SU-DHL-6 (cell line): ENCODE measurements at regions not wholly inside any gene's neighbourhood (a gene's known extent, or its start where the extent isn't known, plus 50 kb on each side); places are given as distances from the start of the nearest gene placed in this dataset.

ENCODE experiments used
- H2AFZ ChIP-seq: fragments of 200-600 bp; sonication (generic); 2 replicates; pipeline ENCODE4 v1.6.1; 2014; ENCODE audit warnings: low read depth, mild to moderate bottlenecking, moderate library complexity, mixed read lengths, antibody characterized with exemption, low read length; ENCODE audit not compliant: severe bottlenecking
- H3F3A ChIP-seq: fragments of 200-600 bp; shearing (Covaris generic); 2 replicates; pipeline ENCODE4 v1.6.0; 2016; ENCODE audit warnings: antibody characterized with exemption, mild to moderate bottlenecking; ENCODE audit not compliant: insufficient read depth
- H3K27ac ChIP-seq: fragments of 200-600 bp; sonication (generic); 2 replicates; pipeline ENCODE4 v1.5.1; 2016; ENCODE audit warnings: low read depth, mild to moderate bottlenecking, low read length, moderate library complexity, mixed read lengths
- H3K27me3 ChIP-seq: fragments of 200-600 bp; sonication (generic), shearing (Covaris generic); 2 replicates; pipeline ENCODE4 v1.6.0; 2014; ENCODE audit warnings: mild to moderate bottlenecking, low read length
- H3K36me3 ChIP-seq: fragments of 200-600 bp; sonication (generic); 2 replicates; pipeline ENCODE4 v1.6.1; 2014; ENCODE audit warnings: mild to moderate bottlenecking, low read length, mixed read lengths
- H3K4me2 ChIP-seq: fragments of 300-600, 200-600 bp; shearing (Covaris generic), sonication (generic); 2 replicates; pipeline ENCODE4 v1.6.0; 2014; ENCODE audit warnings: low read length, low read depth, mild to moderate bottlenecking; ENCODE audit not compliant: poor library complexity, severe bottlenecking
- H3K4me3 ChIP-seq: fragments of 200-600 bp; sonication (generic); 2 replicates; pipeline ENCODE4 v1.5.1; 2014; ENCODE audit warnings: antibody characterized with exemption, low read length, mild to moderate bottlenecking, mixed read lengths; ENCODE audit not compliant: insufficient read depth, poor library complexity, severe bottlenecking
- H3K79me2 ChIP-seq: fragments of 200-600 bp; sonication (generic); 2 replicates; pipeline ENCODE4 v1.6.1; 2014; ENCODE audit warnings: mild to moderate bottlenecking, low read length, moderate library complexity; ENCODE audit not compliant: insufficient read depth
- H3K9ac ChIP-seq: fragments of 200-600 bp; sonication (generic); 2 replicates; pipeline ENCODE4 v1.7.0; 2014; ENCODE audit warnings: mild to moderate bottlenecking, low read length
- H3K9me2 ChIP-seq: fragments of 200-600 bp; sonication (generic); replicated peaks from 2 replicates; pipeline ENCODE4 v1.6.1; 2014; ENCODE audit warnings: low read length; ENCODE audit not compliant: insufficient read depth
- H3K9me3 ChIP-seq: fragments of 200-600 bp; sonication (generic); 2 replicates; pipeline ENCODE4 v1.6.1; 2014; ENCODE audit warnings: low read length, mixed read lengths; ENCODE audit not compliant: insufficient read depth
- H4K20me1 ChIP-seq: fragments of 200-600 bp; sonication (generic); 2 replicates; pipeline ENCODE4 v1.6.1; 2014; ENCODE audit warnings: low read depth, mild to moderate bottlenecking, antibody characterized with exemption, low read length, moderate library complexity, mixed read lengths
- CTCF ChIP-seq: fragments of 200-600 bp; sonication (generic); IDR thresholded peaks from one replicate; pipeline ENCODE4 v1.5.1; 2017; ENCODE audit warnings: antibody characterized with exemption, mild to moderate bottlenecking, low read length, moderate library complexity; ENCODE audit not compliant: insufficient read depth, poor library complexity, severe bottlenecking
- EZH2phosphoT487 ChIP-seq: fragments of 200-600 bp; sonication (generic), shearing (Covaris generic); conservative IDR thresholded peaks from 2 replicates; pipeline ENCODE4 v1.6.1; 2018; ENCODE audit warnings: mild to moderate bottlenecking, antibody characterized with exemption, low read length, moderate library complexity, mixed read lengths

DNA sequence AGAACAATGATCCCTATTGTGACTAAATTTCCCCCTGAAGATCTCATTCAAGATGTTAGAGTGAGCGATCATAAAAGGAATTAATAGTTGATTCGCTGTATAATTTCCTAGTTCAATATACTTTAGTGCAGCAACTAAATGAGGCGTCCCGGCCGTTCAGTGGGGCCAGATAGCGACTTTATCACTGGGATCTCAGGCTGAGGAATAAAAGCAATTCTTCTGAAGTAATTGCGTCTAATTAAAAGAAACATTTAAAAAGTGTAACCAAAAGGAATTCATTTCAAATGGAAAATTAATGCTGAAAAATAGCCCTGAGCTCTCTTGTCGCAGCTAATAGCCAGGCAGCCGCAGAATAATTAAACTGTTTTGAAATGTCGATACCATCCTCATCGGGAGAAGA is 82.2 kb upstream of the TOP1 start:
- Histone ChIP-seq H4K20me1 (no peaks in the 10 kb centered on the region), H3F3A (no peaks in the 10 kb centered on the region), H3K4me2 (no peak overlapping the region), H2AFZ (no peak overlapping the region), H3K27ac (no peak overlapping the region), H3K9me3 (no peaks in the 10 kb centered on the region), H3K9ac (no peak overlapping the region), H3K36me3 (no peaks in the 10 kb centered on the region), H3K9me2 (no peaks in the 10 kb centered on the region), H3K79me2 (no peaks in the 10 kb centered on the region), H3K4me3 (no peak overlapping the region), H3K27me3 (no peaks in the 10 kb centered on the region)
- TF ChIP-seq EZH2phosphoT487 (no peak), CTCF (no peak)

DNA sequence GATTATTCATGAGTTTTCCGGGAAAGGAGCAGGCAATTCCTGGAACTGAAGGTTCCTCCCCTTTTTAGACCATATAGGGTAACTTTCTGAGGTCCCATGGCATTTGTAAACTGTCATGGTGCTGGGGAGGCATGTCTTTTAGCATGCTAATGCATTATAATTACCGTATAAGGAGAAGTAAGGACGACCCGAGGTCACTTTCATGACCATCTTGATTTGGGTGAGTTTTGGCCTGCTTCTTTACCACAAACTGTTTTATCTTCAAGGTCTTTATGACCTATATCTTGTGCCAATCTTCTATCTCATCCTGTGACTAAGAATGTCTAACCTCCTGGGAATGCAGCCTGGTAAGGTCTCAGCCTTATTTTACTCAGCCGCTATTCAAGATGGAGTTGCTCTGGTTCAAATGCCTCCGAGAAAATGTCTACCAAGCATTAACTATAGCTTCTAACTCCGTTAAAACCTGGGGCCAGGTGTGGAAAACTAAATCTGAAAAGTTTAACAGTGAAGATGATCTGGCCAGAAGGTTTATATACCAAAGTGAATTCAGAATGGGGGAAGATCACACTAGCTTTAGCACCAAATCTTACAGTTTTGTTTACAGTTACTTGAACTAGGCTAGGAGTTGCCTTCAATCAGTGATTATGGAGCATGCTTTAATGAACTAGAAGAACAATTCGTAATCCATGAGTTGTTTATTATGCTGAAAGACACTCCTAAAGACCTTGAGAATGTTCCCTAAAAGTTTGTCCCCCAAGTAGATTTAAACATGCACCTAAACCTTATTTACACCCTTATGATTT is 80.0 kb upstream of the TOP1 start:
- no peak overlapping the region for H3K9ac ChIP-seq
- H3K36me3 ChIP-seq, result no peaks in the 10 kb centered on the region
- no peak overlapping the region for H2AFZ ChIP-seq
- no peaks in the 10 kb centered on the region for H3K27me3 ChIP-seq
- H3K9me2 ChIP-seq, result no peaks in the 10 kb centered on the region
- TF ChIP-seq EZH2phosphoT487, result no peak
- no peak for TF ChIP-seq CTCF
- no peak overlapping the region for H3K4me3 ChIP-seq
- no peaks in the 10 kb centered on the region for H3F3A ChIP-seq
- H3K79me2 ChIP-seq, result no peaks in the 10 kb centered on the region
- no peaks in the 10 kb centered on the region for H3K9me3 ChIP-seq
- no peaks in the 10 kb centered on the region for H4K20me1 ChIP-seq
- H3K4me2 ChIP-seq, result no peak overlapping the region
- H3K27ac ChIP-seq, result no peak overlapping the region

DNA sequence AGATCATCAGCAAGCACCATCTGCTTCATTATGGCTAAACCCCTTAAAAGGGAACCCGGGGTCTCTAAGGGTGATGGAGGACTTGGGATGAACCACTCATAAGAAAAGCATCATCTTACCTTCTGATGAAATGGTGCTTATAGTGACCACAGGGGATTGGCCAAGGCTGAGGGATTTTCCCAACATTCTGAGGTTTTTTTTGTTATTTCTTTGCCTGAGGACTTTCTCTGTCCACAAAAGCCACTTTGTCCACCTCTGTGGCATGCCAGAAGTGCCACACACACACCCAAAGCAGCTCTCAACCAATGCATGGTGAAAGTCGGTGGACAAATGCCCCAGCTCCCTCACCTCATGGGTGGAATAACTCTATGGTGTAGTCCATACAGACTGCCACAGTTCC is 79.3 kb upstream of the TOP1 start:
- Histone ChIP-seq H3K4me2 (no peak overlapping the region), H3K9me3 (no peaks in the 10 kb centered on the region), H3K9ac (no peak overlapping the region), H3K27ac (no peak overlapping the region), H3K36me3 (no peaks in the 10 kb centered on the region), H4K20me1 (no peaks in the 10 kb centered on the region), H3K79me2 (no peaks in the 10 kb centered on the region), H2AFZ (no peak overlapping the region), H3K4me3 (no peak overlapping the region), H3K27me3 (no peaks in the 10 kb centered on the region), H3F3A (no peaks in the 10 kb centered on the region), H3K9me2 (no peaks in the 10 kb centered on the region)
- no peak for TF ChIP-seq CTCF
- no peak for TF ChIP-seq EZH2phosphoT487
